Thyroid gland (tissue), 4 donors: ENCODE measurements at regions not wholly inside any gene's neighbourhood (a gene's known extent, or its start where the extent isn't known, plus 50 kb on each side); places are given as distances from the start of the nearest gene placed in this dataset.

ENCODE experiments used
- DNase-seq, 2 donors: peaks; one replicate each; pipeline ENCODE4 v3.0.0-alpha.2; 2019
- H3K27ac ChIP-seq, 3 donors: fragments of 200-600 bp; sonication (generic); 1 replicate in 2 of 3; 2 replicates in 1 of 3; pipeline ENCODE4 v1.5.1; 2016 to 2019; ENCODE audit warnings: mild to moderate bottlenecking in 1 of 3, moderate library complexity in 1 of 3
- H3K27me3 ChIP-seq: fragments of 200-600 bp; sonication (generic); one replicate; pipeline ENCODE4 v1.5.1; 2019
- H3K36me3 ChIP-seq, 2 donors: fragments of 200-600 bp; sonication (generic); one replicate each; pipeline ENCODE4 v1.5.1; 2016 to 2019
- H3K4me1 ChIP-seq, 2 donors: fragments of 200-600 bp; sonication (generic); one replicate each; pipeline ENCODE4 v1.5.1; 2017 to 2019
- H3K4me3 ChIP-seq, 3 donors: fragments of 200-600 bp; sonication (generic); replicated peaks in 1 of 3; 1 replicate in 2 of 3; 2 replicates in 1 of 3; pipeline ENCODE4 v1.5.1; 2016; ENCODE audit warnings: mild to moderate bottlenecking in 1 of 3
- H3K9me3 ChIP-seq: fragments of 200-600 bp; sonication (generic); one replicate; pipeline ENCODE4 v1.5.1; 2017
- CTCF ChIP-seq, 6 experiments: fragments of 200-600 bp in 3 of 6; fragments of 450-650 bp in 3 of 6; sonication (generic) in 3 of 6; IDR thresholded peaks; one replicate each; pipeline ENCODE4 v1.5.1; 2016 to 2019; ENCODE audit warnings: antibody characterized with exemption in 6 of 6, mild to moderate bottlenecking in 2 of 6, inconsistent platforms in 1 of 6, moderate library complexity in 1 of 6
- POLR2A ChIP-seq, 2 donors: fragments of 450-650 bp; IDR thresholded peaks; one replicate each; pipeline ENCODE4 v1.6.1; 2017; ENCODE audit warnings: antibody characterized with exemption in 2 of 2, mild to moderate bottlenecking in 2 of 2, moderate library complexity in 1 of 2
- WGBS, 2 donors: methylation state at CpG; one replicate each; pipeline ENCODE4 v1.1.5; 2017; 5-methylcytosine and 5-hydroxymethylcytosine counted together
- intact Hi-C: fragments of 100-400 bp; cut with DNase I; formaldehyde crosslinking; loops from one replicate; pipeline ENCODE4 v1.15.1; 2023

GRCh38 chr10:92768104-92768503, 78.3 kb downstream of the HHEX start:
- DNase-seq = no peak
- no peaks in the 10 kb centered on the region for H3K9me3 ChIP-seq
- no peak overlapping the region for H3K27ac ChIP-seq
- no peaks in the 10 kb centered on the region for H3K36me3 ChIP-seq
- WGBS, 2 donors = 95% methylated on average over 1 of the region's 1 CpG
- intact Hi-C loops = no loop called here
- no peaks in the 10 kb centered on the region for H3K27me3 ChIP-seq
- H3K4me1 ChIP-seq = peaks cover 0 to 4% of the 10 kb centered on the region in 2 donors
- no peak overlapping the region for H3K4me3 ChIP-seq
- no peak for TF ChIP-seq CTCF (IDR thresholded peaks at IDR 0.05)
- no peak for TF ChIP-seq POLR2A (IDR thresholded peaks at IDR 0.05)

- Histone ChIP-seq H3K27me3 (no peaks in the 10 kb centered on the region), H3K4me3 (no peak overlapping the region), H3K36me3 (no peaks in the 10 kb centered on the region), H3K27ac (no peak overlapping the region), H3K4me1 (peaks cover 0 to 4% of the 10 kb centered on the region in 2 donors), H3K9me3 (no peaks in the 10 kb centered on the region)
- no peak for TF ChIP-seq POLR2A (IDR thresholded peaks at IDR 0.05)
- TF ChIP-seq CTCF (IDR thresholded peaks at IDR 0.05) = no peak
- intact Hi-C loops = no loop called here
- DNase-seq = no peak
These were observed 74.5 kb upstream of the EXOC6 start for GRCh38 chr10:92773776-92774175.

GRCh38 chr10:92778091-92778490, 70.2 kb upstream of the EXOC6 start:
- TF ChIP-seq POLR2A (IDR thresholded peaks at IDR 0.05) = no peak
- no peak for TF ChIP-seq CTCF (IDR thresholded peaks at IDR 0.05)
- no peaks in the 10 kb centered on the region for H3K9me3 ChIP-seq
- no peak overlapping the region for H3K4me3 ChIP-seq
- no peak overlapping the region for H3K27ac ChIP-seq
- no peaks in the 10 kb centered on the region for H3K36me3 ChIP-seq
- H3K4me1 ChIP-seq = peaks cover 0 to 10% of the 10 kb centered on the region in 2 donors
- H3K27me3 ChIP-seq = no peaks in the 10 kb centered on the region
- 82 to 93% methylated on average over 1 of the region's 1 CpG for WGBS, 2 donors
- no peak for DNase-seq
- intact Hi-C loops = no loop called here

GRCh38 chr10:92785118-92785517, 63.2 kb upstream of the EXOC6 start:
- WGBS, 2 donors = 21 to 38% methylated on average over 7 of the region's 7 CpGs
- intact Hi-C loops = no loop called here
- DNase-seq = peak; percentile 63 to 68

More at GRCh38 chr10:92785118-92785517, 63.2 kb upstream of the EXOC6 start:
- Histone ChIP-seq H3K4me3 (no peak overlapping the region), H3K27me3 (no peaks in the 10 kb centered on the region), H3K4me1 (peaks cover 23% of the 10 kb centered on the region in 2 donors), H3K36me3 (no peaks in the 10 kb centered on the region), H3K27ac (peak overlapping the region; percentile 63 to 92 (median 90)), H3K9me3 (no peaks in the 10 kb centered on the region)
- TF ChIP-seq POLR2A (IDR thresholded peaks at IDR 0.05) = peak in 1 of 2 donors; percentile 60
- TF ChIP-seq CTCF (IDR thresholded peaks at IDR 0.05) = no peak
